ENCODE measurements at regions not wholly inside any gene's neighbourhood (a gene's known extent, or its start where the extent isn't known, plus 50 kb on each side); places are given as distances from the start of the nearest gene placed in this dataset.
A peak's percentile ranks its signal among the peaks of the same experiment; 100 is the strongest.

GRCh38 chr3:176969066-176969465 is 228.2 kb downstream of the TBL1XR1 start:
- Mint-ChIP-seq H3K4me3 (no peak overlapping the region), H3K27ac (no peak overlapping the region), H3K36me3 (ENCODE audit: insufficient read depth in 2 of 2) (peaks cover 2 to 4% of the 10 kb centered on the region in 2 donors), H3K9me3 (peaks cover 3 to 4% of the 10 kb centered on the region in 2 donors), H3K27me3 (ENCODE audit: low read depth) (no peaks in the 10 kb centered on the region), H3K4me1 (ENCODE audit: low read depth) (peaks cover 9% of the 10 kb centered on the region)
- DNase-seq, result no peak
- no peak for ATAC-seq (replicated peaks in 1 of 2)

DNA sequence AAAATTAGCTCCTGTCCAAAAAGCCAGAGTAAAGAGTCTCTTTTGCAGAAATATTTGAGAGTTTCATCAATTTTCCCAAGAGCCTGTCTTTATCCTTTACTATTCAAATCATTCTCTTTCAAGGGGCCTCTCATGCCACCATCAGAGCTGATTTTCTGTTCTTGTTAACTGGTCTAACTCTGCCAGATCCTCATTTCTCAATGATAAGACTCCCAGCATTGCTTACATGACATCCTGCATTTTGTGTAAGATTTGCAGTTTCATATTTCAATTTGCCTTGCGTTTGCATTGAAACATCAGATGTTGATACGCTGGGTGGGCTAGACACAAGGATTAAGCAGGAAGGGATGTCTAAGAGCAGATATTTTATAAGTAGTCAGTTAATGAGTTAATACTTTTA is 228.7 kb downstream of the TBL1XR1 start:
- no peak for ATAC-seq (replicated peaks in 1 of 2)
- H3K4me3 Mint-ChIP-seq, result no peak overlapping the region
- H3K27me3 Mint-ChIP-seq (ENCODE audit: low read depth), result no peaks in the 10 kb centered on the region
- H3K4me1 Mint-ChIP-seq (ENCODE audit: low read depth), result peaks cover 9% of the 10 kb centered on the region
- H3K27ac Mint-ChIP-seq, result no peak overlapping the region
- H3K9me3 Mint-ChIP-seq, result peaks cover 3 to 4% of the 10 kb centered on the region in 2 donors
- H3K36me3 Mint-ChIP-seq (ENCODE audit: insufficient read depth in 2 of 2), result peaks cover 2 to 4% of the 10 kb centered on the region in 2 donors
- DNase-seq, result no peak

GRCh38 chr3:176967522-176967921 is 229.8 kb downstream of the TBL1XR1 start:
- no peak for ATAC-seq (replicated peaks in 1 of 2)

GRCh38 chr3:176964661-176965060 is 232.6 kb downstream of the TBL1XR1 start:
- DNase-seq (no peak), ATAC-seq (replicated peaks in 1 of 2) (peak in 1 of 2 donors; percentile 9)
- Mint-ChIP-seq H3K27me3 (ENCODE audit: low read depth) (peaks cover 8% of the 10 kb centered on the region), H3K4me3 (no peak overlapping the region), H3K9me3 (no peaks in the 10 kb centered on the region), H3K36me3 (ENCODE audit: insufficient read depth in 2 of 2) (no peaks in the 10 kb centered on the region), H3K27ac (no peak overlapping the region), H3K4me1 (ENCODE audit: low read depth) (no peaks in the 10 kb centered on the region)

More at GRCh38 chr3:176967522-176967921, 229.8 kb downstream of the TBL1XR1 start:
- peaks cover 3 to 4% of the 10 kb centered on the region in 2 donors for H3K9me3 Mint-ChIP-seq
- H3K4me3 Mint-ChIP-seq, result no peak overlapping the region
- no peak overlapping the region for H3K27ac Mint-ChIP-seq
- peaks cover 9% of the 10 kb centered on the region for H3K4me1 Mint-ChIP-seq (ENCODE audit: low read depth)
- H3K36me3 Mint-ChIP-seq (ENCODE audit: insufficient read depth in 2 of 2), result peaks cover 2 to 4% of the 10 kb centered on the region in 2 donors
- H3K27me3 Mint-ChIP-seq (ENCODE audit: low read depth), result peaks cover 1% of the 10 kb centered on the region
- DNase-seq, result no peak

DNA sequence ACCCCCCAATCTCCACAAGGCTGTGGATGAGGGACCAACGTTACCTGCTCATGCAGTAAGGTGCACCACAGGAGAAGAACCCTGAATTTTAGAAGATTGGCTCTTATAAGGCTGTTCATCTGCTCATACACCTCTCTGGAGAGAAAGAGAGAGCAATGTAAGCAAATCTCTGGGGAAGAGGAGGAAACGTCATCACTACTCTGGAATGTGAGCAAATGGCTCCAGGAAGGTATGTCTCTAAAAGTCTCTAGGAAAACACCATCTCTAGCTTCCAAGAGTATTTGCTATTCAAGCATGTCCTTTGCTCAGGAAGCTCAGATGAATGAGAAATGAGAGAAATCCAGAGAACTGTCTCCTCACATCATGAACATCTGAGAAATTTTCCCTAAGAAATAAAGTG is 235.4 kb downstream of the TBL1XR1 start:
- no peak for ATAC-seq (replicated peaks in 1 of 2)
- Mint-ChIP-seq H3K27me3 (ENCODE audit: low read depth) (peaks cover 8% of the 10 kb centered on the region), H3K36me3 (ENCODE audit: insufficient read depth in 2 of 2) (no peaks in the 10 kb centered on the region), H3K27ac (no peak overlapping the region), H3K9me3 (no peaks in the 10 kb centered on the region), H3K4me3 (no peak overlapping the region), H3K4me1 (ENCODE audit: low read depth) (no peaks in the 10 kb centered on the region)
- DNase-seq, result no peak

DNA sequence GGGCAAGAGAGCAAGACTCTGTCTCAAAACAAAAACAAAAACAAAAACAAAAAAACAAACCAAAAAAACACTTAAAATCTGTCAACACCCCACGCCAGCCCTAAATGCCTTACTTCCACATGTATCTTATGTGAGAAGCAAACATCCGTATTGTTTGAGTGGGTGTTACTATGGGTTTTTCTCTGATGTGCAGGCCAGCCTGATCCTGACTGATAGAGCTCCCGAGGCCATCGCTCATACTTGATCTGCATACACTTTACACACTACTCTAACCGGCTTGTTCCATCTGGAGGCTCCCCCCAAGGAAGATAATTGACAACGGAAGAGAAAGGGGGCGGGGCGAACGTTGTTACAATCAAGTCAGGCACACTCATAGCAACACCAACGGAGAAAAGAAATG is 237.4 kb downstream of the TBL1XR1 start:
- DNase-seq (no peak), ATAC-seq (replicated peaks in 1 of 2) (no peak)
- H3K27me3 Mint-ChIP-seq (ENCODE audit: low read depth), result peaks cover 8% of the 10 kb centered on the region
- H3K4me3 Mint-ChIP-seq, result no peak overlapping the region
- H3K9me3 Mint-ChIP-seq, result no peaks in the 10 kb centered on the region
- H3K27ac Mint-ChIP-seq, result no peak overlapping the region
- H3K4me1 Mint-ChIP-seq (ENCODE audit: low read depth), result no peaks in the 10 kb centered on the region
- no peaks in the 10 kb centered on the region for H3K36me3 Mint-ChIP-seq (ENCODE audit: insufficient read depth in 2 of 2)

DNA sequence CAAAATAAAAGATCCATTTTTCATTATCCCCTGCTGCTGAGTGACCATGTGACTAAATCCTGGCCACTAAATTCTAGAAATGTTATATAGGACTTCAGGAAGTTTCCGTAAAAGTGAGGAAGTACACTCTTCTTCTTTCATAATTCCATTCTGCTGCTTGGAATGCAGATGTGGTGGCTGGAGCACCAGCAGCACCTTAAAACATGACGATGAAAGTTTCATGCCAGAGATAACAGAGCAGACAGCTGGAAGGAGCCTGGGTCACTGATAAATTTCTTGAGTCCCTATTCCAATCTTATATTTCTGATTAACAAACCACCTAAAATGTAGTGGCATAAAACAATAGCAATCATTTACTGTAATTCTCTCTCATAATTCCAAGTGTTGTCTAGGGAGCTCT is 238.7 kb downstream of the TBL1XR1 start:
- H3K27me3 Mint-ChIP-seq (ENCODE audit: low read depth), result peaks cover 8% of the 10 kb centered on the region
- peaks cover 5% of the 10 kb centered on the region for H3K4me1 Mint-ChIP-seq (ENCODE audit: low read depth)
- no peak overlapping the region for H3K4me3 Mint-ChIP-seq
- DNase-seq, result no peak
- H3K27ac Mint-ChIP-seq, result no peak overlapping the region
- H3K36me3 Mint-ChIP-seq (ENCODE audit: insufficient read depth in 2 of 2), result no peaks in the 10 kb centered on the region
- no peaks in the 10 kb centered on the region for H3K9me3 Mint-ChIP-seq
- no peak for ATAC-seq (replicated peaks in 1 of 2)

- H3K4me3 Mint-ChIP-seq, result no peak overlapping the region
- peaks cover 13% of the 10 kb centered on the region for H3K4me1 Mint-ChIP-seq (ENCODE audit: low read depth)
- peaks cover 14% of the 10 kb centered on the region for H3K27me3 Mint-ChIP-seq (ENCODE audit: low read depth)
- no peak overlapping the region for H3K27ac Mint-ChIP-seq
- DNase-seq (no peak), ATAC-seq (replicated peaks in 1 of 2) (peak; percentile 40 to 53)
- H3K36me3 Mint-ChIP-seq (ENCODE audit: insufficient read depth in 2 of 2), result no peaks in the 10 kb centered on the region
- no peaks in the 10 kb centered on the region for H3K9me3 Mint-ChIP-seq
These were observed 242.8 kb downstream of the TBL1XR1 start for GRCh38 chr3:176954517-176954916.

DNA sequence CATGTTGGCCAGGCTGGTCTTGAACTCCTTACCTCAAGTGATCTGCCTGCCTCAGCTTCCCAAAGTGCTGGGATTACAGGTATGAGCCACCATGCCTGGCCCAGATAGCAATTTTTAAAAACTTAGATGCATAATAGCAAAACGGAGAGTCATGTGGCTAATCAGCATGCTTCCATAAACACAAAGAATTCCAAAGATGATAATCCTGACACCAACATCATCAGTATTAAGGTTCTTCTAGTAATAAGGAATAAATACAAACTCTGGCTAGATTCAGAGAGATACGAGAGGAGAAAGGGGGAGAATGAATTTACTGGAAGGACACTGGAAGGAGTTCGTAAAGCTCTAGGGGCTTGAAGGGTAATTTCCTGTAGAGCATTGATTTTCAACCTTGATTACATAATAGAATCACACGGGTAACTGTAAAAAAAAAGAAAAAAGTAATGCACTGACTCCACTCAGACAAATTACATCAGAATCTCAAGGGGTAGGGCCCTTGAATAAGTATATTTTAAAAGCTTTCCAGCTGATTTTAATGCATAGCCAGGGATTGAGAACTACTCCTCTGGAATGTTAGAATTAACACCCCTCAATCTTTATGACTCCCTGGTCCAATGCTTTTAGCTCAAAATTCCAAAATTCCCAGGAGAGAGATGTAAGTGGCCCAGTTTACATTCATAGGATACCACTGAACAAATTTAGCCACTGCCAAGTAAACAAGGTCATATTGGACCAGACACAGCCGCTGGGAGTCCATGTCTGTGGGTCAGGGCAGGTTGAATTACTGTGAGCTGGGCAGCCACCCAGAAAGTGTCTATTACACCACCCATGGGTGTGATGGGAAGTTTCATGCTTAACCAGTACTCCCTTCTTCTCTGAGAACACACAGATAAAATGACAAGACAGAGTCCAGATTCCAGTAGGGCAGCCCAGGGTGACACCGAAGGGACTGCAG is 243.9 kb downstream of the TBL1XR1 start:
- no peak overlapping the region for H3K4me3 Mint-ChIP-seq
- peaks cover 14% of the 10 kb centered on the region for H3K27me3 Mint-ChIP-seq (ENCODE audit: low read depth)
- no peak for DNase-seq
- peaks cover 13% of the 10 kb centered on the region for H3K4me1 Mint-ChIP-seq (ENCODE audit: low read depth)
- no peak for ATAC-seq (replicated peaks in 1 of 2)
- H3K27ac Mint-ChIP-seq, result no peak overlapping the region
- no peaks in the 10 kb centered on the region for H3K36me3 Mint-ChIP-seq (ENCODE audit: insufficient read depth in 2 of 2)
- H3K9me3 Mint-ChIP-seq, result no peaks in the 10 kb centered on the region

DNA sequence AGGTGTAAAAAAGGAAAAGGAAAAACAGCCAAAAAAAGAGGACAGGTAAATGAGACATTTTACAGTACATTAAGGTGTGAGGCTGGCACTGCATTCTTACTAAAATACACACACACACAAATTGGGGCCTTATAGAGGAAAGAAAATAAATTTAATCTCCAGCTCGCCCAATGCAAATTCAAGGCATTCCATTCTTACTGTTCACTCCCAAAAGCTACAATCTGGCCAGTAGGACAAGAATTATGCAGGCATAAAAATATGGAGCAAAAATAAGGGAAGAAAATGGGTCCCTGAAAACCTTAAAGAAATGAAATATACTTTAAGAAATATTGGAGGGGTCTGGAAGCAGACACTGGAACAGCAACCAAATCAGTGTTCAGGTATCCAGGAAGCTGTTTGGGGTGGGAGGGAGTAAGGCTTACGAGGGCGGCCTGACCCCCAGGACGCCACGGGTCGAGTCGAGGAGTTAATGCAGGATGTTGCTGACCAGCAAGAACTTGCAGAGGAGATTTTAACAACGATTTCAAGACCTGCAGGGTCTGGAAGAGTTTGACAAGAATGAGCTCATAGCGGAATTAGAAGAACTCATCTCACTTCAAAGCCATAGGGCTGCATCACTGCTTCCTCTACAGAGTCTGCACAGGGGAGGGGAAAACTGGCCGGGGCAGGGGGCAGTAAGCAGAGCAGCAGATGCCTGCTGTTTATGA is 245.5 kb downstream of the TBL1XR1 start:
- H3K27me3 Mint-ChIP-seq (ENCODE audit: low read depth), result peaks cover 14% of the 10 kb centered on the region
- peaks cover 13% of the 10 kb centered on the region for H3K4me1 Mint-ChIP-seq (ENCODE audit: low read depth)
- no peak overlapping the region for H3K27ac Mint-ChIP-seq
- no peak overlapping the region for H3K4me3 Mint-ChIP-seq
- ATAC-seq (replicated peaks in 1 of 2), result no peak
- H3K9me3 Mint-ChIP-seq, result no peaks in the 10 kb centered on the region
- no peaks in the 10 kb centered on the region for H3K36me3 Mint-ChIP-seq (ENCODE audit: insufficient read depth in 2 of 2)
- DNase-seq, result no peak

- Mint-ChIP-seq H3K4me3 (no peak overlapping the region), H3K27ac (no peak overlapping the region), H3K9me3 (no peaks in the 10 kb centered on the region), H3K36me3 (ENCODE audit: insufficient read depth in 2 of 2) (no peaks in the 10 kb centered on the region), H3K4me1 (ENCODE audit: low read depth) (peaks cover 13% of the 10 kb centered on the region), H3K27me3 (ENCODE audit: low read depth) (peaks cover 14% of the 10 kb centered on the region)
- ATAC-seq (replicated peaks in 1 of 2), result no peak
- DNase-seq, result no peak
These were observed 246.1 kb downstream of the TBL1XR1 start for GRCh38 chr3:176951144-176951543.

GRCh38 chr3:176950743-176951142 is 246.5 kb downstream of the TBL1XR1 start:
- Mint-ChIP-seq H3K9me3 (no peaks in the 10 kb centered on the region), H3K36me3 (ENCODE audit: insufficient read depth in 2 of 2) (no peaks in the 10 kb centered on the region), H3K4me1 (ENCODE audit: low read depth) (peaks cover 13% of the 10 kb centered on the region), H3K27ac (no peak overlapping the region), H3K27me3 (ENCODE audit: low read depth) (peaks cover 14% of the 10 kb centered on the region), H3K4me3 (no peak overlapping the region)
- ATAC-seq (replicated peaks in 1 of 2) (no peak), DNase-seq (no peak)

GRCh38 chr3:176948151-176948550 is 249.1 kb downstream of the TBL1XR1 start:
- no peaks in the 10 kb centered on the region for H3K9me3 Mint-ChIP-seq
- peaks cover 14% of the 10 kb centered on the region for H3K27me3 Mint-ChIP-seq (ENCODE audit: low read depth)
- no peak for DNase-seq

More at GRCh38 chr3:176948151-176948550, 249.1 kb downstream of the TBL1XR1 start:
- H3K27ac Mint-ChIP-seq, result peak overlapping the region; percentile 59
- peaks cover 8% of the 10 kb centered on the region for H3K4me1 Mint-ChIP-seq (ENCODE audit: low read depth)
- H3K36me3 Mint-ChIP-seq (ENCODE audit: insufficient read depth in 2 of 2), result no peaks in the 10 kb centered on the region
- ATAC-seq (replicated peaks in 1 of 2), result no peak
- H3K4me3 Mint-ChIP-seq, result no peak overlapping the region
